ENCODE measurements at regions not wholly inside any gene's neighbourhood (a gene's known extent, or its start where the extent isn't known, plus 50 kb on each side); places are given as distances from the start of the nearest gene placed in this dataset.

DNA sequence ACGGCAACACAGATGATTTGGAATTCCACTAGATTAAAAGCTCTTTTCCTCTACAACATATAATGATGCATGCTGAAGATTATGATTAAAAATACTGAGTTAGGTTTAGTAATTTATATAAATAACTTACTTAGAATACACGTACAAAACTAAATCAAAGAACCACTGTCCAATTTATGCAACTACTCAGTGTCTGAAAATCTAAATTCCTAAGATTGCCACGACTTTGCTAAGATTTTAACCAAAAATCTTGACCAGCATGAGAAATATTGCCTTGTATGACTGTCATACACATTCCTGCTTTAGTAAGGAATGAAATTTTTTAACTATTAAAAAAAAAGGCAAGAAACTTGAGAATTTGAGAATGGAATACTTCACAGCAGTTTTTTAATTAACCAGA lies 292.4 kb downstream of the ZNF608 start:
- 86% methylated on average over 3 of the region's 3 CpGs; no CpG with 5 or more reads in 1 of the 2 experiments for WGBS, 2 experiments (ENCODE audit: extremely low coverage in 1 of 2, insufficient coverage in 1 of 2, insufficient read length in 1 of 2, insufficient replicate concordance in 2 of 2, low coverage in 1 of 2, low lambda C conversion rate in 2 of 2, missing lambda C conversion rate in 1 of 2)
- no peak overlapping the region for H3K27ac ChIP-seq (ENCODE audit: low read depth, low read length)
- H3K79me2 ChIP-seq (ENCODE audit: control insufficient read depth in 1 of 2, insufficient read depth in 2 of 2, low read length in 2 of 2): no peaks in the 10 kb centered on the region
- H2BK20ac ChIP-seq (ENCODE audit: low read length): no peak overlapping the region
- ChIA-PET POLR2A (ENCODE audit: partially characterized antibody) (no interaction called here), CTCF (ENCODE audit: partially characterized antibody) (no interaction called here)
- H3K9me3 ChIP-seq (ENCODE audit: insufficient read depth in 2 of 2, low read depth in 1 of 2, low read length in 1 of 2): no peaks in the 10 kb centered on the region
- H4K5ac ChIP-seq (ENCODE audit: insufficient read length, low read depth, low read length): no peak overlapping the region
- H3K18ac ChIP-seq (ENCODE audit: extremely low read depth, low read length): no peak overlapping the region
- H3K14ac ChIP-seq (ENCODE audit: insufficient read length): no peak overlapping the region
- H3K79me1 ChIP-seq (ENCODE audit: low read depth, low read length): no peaks in the 10 kb centered on the region
- peaks cover 0 to 3% (median 0%) of the 10 kb centered on the region in 4 experiments; a peak in 1 of 7 replicates for H3K4me1 ChIP-seq (replicated peaks in 1 of 4; ENCODE audit: control insufficient read depth in 3 of 4, insufficient read depth in 4 of 4, low read length in 3 of 4)
- no peaks in the 10 kb centered on the region for H3K27me3 ChIP-seq (replicated peaks in 1 of 4; ENCODE audit: control insufficient read depth in 3 of 4, extremely low read depth in 1 of 4, insufficient read depth in 3 of 4, low read length in 3 of 4)
- DNase-seq (ENCODE audit: low read depth in 1 of 2, low spot score in 2 of 2): no peak
- H3K4me2 ChIP-seq (ENCODE audit: insufficient read depth in 1 of 2, low read depth in 2 of 2, low read length in 2 of 2): no peak overlapping the region
- H3K23me2 ChIP-seq (ENCODE audit: low read depth, low read length): no peaks in the 10 kb centered on the region
- H2AK5ac ChIP-seq (ENCODE audit: low read depth, low read length): no peak overlapping the region
- H3K4me3 ChIP-seq (ENCODE audit: extremely low read depth in 1 of 4, insufficient read depth in 2 of 4, low read depth in 3 of 4, low read length in 4 of 4): no peak overlapping the region
- H2BK15ac ChIP-seq (ENCODE audit: low read length): no peak overlapping the region
- H3K56ac ChIP-seq (replicated peaks; ENCODE audit: insufficient read length, low read depth, low read length): no peak overlapping the region
- no peak for FAIRE-seq
- no peak overlapping the region for H4K8ac ChIP-seq (ENCODE audit: extremely low read depth, insufficient read depth, low read length)
- H3K9ac ChIP-seq (replicated peaks in 1 of 4; ENCODE audit: extremely low read depth in 1 of 4, low read depth in 3 of 4, low read length in 3 of 4): no peak overlapping the region
- no peaks in the 10 kb centered on the region for H4K20me1 ChIP-seq (replicated peaks in 1 of 2; ENCODE audit: control insufficient read depth in 1 of 2, insufficient read depth in 2 of 2, low read length in 2 of 2)
- no peak overlapping the region for H2BK12ac ChIP-seq (ENCODE audit: low read depth, low read length)
- H3K36me3 ChIP-seq (ENCODE audit: control insufficient read depth in 2 of 4, insufficient read depth in 4 of 4, low read length in 3 of 4): no peaks in the 10 kb centered on the region
- no peak overlapping the region for H2BK120ac ChIP-seq (replicated peaks; ENCODE audit: low read depth, low read length)
- no peak overlapping the region for H2AFZ ChIP-seq (ENCODE audit: low read length)
- H2BK5ac ChIP-seq (ENCODE audit: low read depth, low read length): no peak overlapping the region
- H4K91ac ChIP-seq (replicated peaks; ENCODE audit: insufficient read length, low read length): no peak overlapping the region
- H3K4ac ChIP-seq (replicated peaks; ENCODE audit: insufficient read length, low read depth, low read length): no peak overlapping the region
- H3K23ac ChIP-seq (ENCODE audit: insufficient read length): no peak overlapping the region
- TF ChIP-seq SP1 (IDR thresholded peaks at IDR 0.05; ENCODE audit: low read depth, low read length) (no peak), RXRA (IDR thresholded peaks at IDR 0.05; ENCODE audit: insufficient read depth, low read depth, low read length) (no peak), CHD1 (IDR thresholded peaks at IDR 0.05; ENCODE audit: low read depth, low read length) (no peak), POLR2AphosphoS5 (IDR thresholded peaks at IDR 0.05; ENCODE audit: low read depth, low read length) (no peak), SAP30 (IDR thresholded peaks at IDR 0.05; ENCODE audit: insufficient read depth, insufficient replicate concordance, low read length) (no peak), TBP (IDR thresholded peaks at IDR 0.05; ENCODE audit: low read depth, low read length) (no peak), RBBP5 (IDR thresholded peaks at IDR 0.05; ENCODE audit: borderline replicate concordance, low read depth, low read length) (no peak), KDM4A (IDR thresholded peaks at IDR 0.05; ENCODE audit: low read depth, low read length, severe bottlenecking) (no peak)
- TF ChIP-seq, protein P1, sequence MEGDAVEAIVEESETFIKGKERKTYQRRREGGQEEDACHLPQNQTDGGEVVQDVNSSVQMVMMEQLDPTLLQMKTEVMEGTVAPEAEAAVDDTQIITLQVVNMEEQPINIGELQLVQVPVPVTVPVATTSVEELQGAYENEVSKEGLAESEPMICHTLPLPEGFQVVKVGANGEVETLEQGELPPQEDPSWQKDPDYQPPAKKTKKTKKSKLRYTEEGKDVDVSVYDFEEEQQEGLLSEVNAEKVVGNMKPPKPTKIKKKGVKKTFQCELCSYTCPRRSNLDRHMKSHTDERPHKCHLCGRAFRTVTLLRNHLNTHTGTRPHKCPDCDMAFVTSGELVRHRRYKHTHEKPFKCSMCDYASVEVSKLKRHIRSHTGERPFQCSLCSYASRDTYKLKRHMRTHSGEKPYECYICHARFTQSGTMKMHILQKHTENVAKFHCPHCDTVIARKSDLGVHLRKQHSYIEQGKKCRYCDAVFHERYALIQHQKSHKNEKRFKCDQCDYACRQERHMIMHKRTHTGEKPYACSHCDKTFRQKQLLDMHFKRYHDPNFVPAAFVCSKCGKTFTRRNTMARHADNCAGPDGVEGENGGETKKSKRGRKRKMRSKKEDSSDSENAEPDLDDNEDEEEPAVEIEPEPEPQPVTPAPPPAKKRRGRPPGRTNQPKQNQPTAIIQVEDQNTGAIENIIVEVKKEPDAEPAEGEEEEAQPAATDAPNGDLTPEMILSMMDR (IDR thresholded peaks at IDR 0.05; ENCODE audit: control extremely low read depth in 1 of 3, insufficient read depth in 1 of 3, low read depth in 1 of 3, low read length in 3 of 3): no peak

All from H1 (cell line).